Testis (tissue), 2 donors: ENCODE measurements at regions not wholly inside any gene's neighbourhood (a gene's known extent, or its start where the extent isn't known, plus 50 kb on each side); places are given as distances from the start of the nearest gene placed in this dataset.

ENCODE experiments used
- DNase-seq: peaks from one replicate; pipeline ENCODE4 v3.0.0-alpha.2; 2019
- H3K27ac ChIP-seq, 2 donors: fragments of 200-600 bp; sonication (generic); one replicate each; pipeline ENCODE4 v1.5.1; 2019
- H3K27me3 ChIP-seq: fragments of 200-600 bp; sonication (generic); one replicate; pipeline ENCODE4 v1.5.1; 2019
- H3K36me3 ChIP-seq: fragments of 200-600 bp; sonication (generic); one replicate; pipeline ENCODE4 v1.5.1; 2017; ENCODE audit warnings: low read depth; ENCODE audit errors: missing control alignments
- H3K4me1 ChIP-seq: fragments of 200-600 bp; sonication (generic); one replicate; pipeline ENCODE4 v1.5.1; 2019
- H3K4me3 ChIP-seq, 2 donors: fragments of 200-600 bp; sonication (generic); one replicate each; pipeline ENCODE4 v1.5.1; 2017 to 2019
- H3K9me3 ChIP-seq: fragments of 200-600 bp; sonication (generic); one replicate; pipeline ENCODE4 v1.5.1; 2017
- POLR2A ChIP-seq: fragments of 450-650 bp; IDR thresholded peaks from one replicate; pipeline ENCODE4 v1.6.1; 2017; ENCODE audit warnings: antibody characterized with exemption, mild to moderate bottlenecking, moderate library complexity
- WGBS, 2 donors: methylation state at CpG; one replicate each; pipeline ENCODE4 v1.1.5; 2018; 5-methylcytosine and 5-hydroxymethylcytosine counted together
- intact Hi-C: fragments of 100-400 bp; cut with DNase I; formaldehyde crosslinking; loops from one replicate; pipeline ENCODE4 v1.15.1; 2023; ENCODE audit warnings: low total_unique reads
- TF ChIP-seq, protein P1 (sequence below), 3 experiments: fragments of 450-650 bp in 2 of 3; fragments of 200-600 bp in 1 of 3; sonication (generic) in 1 of 3; IDR thresholded peaks; one replicate each; pipeline ENCODE4 v1.5.1; 2016 to 2019; ENCODE audit warnings: antibody characterized with exemption in 3 of 3, mild to moderate bottlenecking in 2 of 3, moderate library complexity in 1 of 3

DNA sequence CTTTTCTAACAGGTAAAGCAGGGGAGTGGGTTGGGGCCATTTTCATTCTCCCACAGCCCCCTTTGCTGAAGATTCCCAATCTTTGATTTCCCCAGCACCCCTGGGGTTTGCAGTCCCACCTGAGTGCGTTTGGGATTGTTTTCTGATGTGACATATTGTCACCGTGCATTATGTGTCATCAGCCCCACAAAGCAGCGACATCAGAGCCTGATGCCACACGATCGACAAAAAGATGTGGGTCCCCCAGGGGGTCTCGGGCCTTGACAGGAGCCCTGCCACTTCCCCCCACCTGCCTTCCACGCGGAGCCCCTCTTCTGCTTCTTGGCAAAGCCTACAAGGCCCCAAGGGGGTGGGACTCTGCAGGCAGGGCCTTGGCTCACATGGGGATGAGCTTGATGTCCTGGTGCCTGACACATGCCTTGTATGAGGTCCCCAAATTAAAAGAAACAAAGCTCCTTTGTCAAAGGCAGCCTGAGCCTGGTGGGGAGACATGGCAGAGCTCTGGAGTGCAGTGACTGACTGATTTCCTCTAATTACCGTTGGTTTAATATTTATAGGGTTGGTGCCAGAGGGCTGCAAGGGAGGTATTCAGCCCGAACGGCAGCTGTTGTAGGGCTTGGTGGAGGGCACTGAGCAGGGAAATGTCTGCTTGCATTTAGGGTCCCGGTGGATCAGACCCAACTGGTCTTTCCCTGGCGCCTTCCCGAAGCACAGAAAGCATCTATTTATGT lies 149.2 kb downstream of the MIAT start:
- DNase-seq: no peak
- 82 to 84% methylated on average over 14 of the region's 14 CpGs for WGBS, 2 donors
- intact Hi-C loops: no loop called here

DNA sequence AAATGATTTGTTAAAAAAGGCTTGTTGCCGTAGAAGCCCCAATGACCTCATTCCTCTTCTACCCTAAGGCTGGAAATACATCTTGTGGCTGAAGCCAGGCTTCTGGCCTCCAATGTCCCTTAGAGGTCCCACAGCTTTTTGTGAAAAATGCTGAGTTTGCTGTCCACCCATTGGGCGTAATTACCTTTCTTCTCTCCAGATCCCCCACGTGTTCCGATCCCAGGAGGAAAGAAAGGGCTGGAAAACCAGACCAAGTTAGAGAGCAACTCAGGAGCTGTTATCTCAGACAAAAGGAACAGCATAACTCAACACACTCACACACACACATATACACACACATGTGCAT lies 154.2 kb downstream of the MIAT start:
- Histone ChIP-seq H3K27ac (no peak overlapping the region), H3K36me3 (no peaks in the 10 kb centered on the region), H3K9me3 (no peaks in the 10 kb centered on the region), H3K4me3 (no peak overlapping the region), H3K27me3 (no peaks in the 10 kb centered on the region), H3K4me1 (peaks cover 14% of the 10 kb centered on the region)
- intact Hi-C loops: no loop called here
- 73 to 76% methylated on average over 4 of the region's 4 CpGs for WGBS, 2 donors
- TF ChIP-seq, protein P1, sequence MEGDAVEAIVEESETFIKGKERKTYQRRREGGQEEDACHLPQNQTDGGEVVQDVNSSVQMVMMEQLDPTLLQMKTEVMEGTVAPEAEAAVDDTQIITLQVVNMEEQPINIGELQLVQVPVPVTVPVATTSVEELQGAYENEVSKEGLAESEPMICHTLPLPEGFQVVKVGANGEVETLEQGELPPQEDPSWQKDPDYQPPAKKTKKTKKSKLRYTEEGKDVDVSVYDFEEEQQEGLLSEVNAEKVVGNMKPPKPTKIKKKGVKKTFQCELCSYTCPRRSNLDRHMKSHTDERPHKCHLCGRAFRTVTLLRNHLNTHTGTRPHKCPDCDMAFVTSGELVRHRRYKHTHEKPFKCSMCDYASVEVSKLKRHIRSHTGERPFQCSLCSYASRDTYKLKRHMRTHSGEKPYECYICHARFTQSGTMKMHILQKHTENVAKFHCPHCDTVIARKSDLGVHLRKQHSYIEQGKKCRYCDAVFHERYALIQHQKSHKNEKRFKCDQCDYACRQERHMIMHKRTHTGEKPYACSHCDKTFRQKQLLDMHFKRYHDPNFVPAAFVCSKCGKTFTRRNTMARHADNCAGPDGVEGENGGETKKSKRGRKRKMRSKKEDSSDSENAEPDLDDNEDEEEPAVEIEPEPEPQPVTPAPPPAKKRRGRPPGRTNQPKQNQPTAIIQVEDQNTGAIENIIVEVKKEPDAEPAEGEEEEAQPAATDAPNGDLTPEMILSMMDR (IDR thresholded peaks at IDR 0.05): no peak
- TF ChIP-seq POLR2A: no peak
- peak; percentile 36 for DNase-seq

More for the DNA sequence above, 149.2 kb downstream of the MIAT start:
- no peak overlapping the region for H3K27ac ChIP-seq
- no peak for TF ChIP-seq POLR2A
- TF ChIP-seq, protein P1 (IDR thresholded peaks at IDR 0.05): no peak
- no peaks in the 10 kb centered on the region for H3K9me3 ChIP-seq
- H3K4me1 ChIP-seq: peaks cover 14% of the 10 kb centered on the region
- H3K36me3 ChIP-seq: no peaks in the 10 kb centered on the region
- no peaks in the 10 kb centered on the region for H3K27me3 ChIP-seq
- no peak overlapping the region for H3K4me3 ChIP-seq

DNA sequence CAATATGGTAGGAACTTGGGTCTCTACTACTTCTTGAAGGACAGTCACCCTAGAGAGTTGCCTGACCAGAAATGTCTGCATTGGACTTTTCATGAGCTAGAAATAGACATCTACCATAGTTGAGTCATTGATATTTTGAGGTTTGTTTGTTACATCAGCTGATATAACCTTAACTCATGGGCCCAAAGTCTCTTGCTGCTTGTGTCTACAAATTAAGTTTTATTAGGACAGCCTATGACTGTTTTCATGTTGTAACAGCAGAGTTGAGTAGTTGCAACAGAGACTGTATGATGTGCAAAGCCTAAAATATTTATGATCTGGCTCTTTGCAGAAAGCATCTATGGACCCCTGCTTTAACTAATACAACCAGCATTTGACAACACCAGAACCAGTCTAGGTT lies 155.3 kb downstream of the MIAT start:
- TF ChIP-seq, protein P1 (IDR thresholded peaks at IDR 0.05): no peak
- TF ChIP-seq POLR2A: no peak
- H3K27me3 ChIP-seq: no peaks in the 10 kb centered on the region
- peaks cover 14% of the 10 kb centered on the region for H3K4me1 ChIP-seq
- no peaks in the 10 kb centered on the region for H3K9me3 ChIP-seq
- no peaks in the 10 kb centered on the region for H3K36me3 ChIP-seq
- intact Hi-C loops: no loop called here
- no peak for DNase-seq
- no peak overlapping the region for H3K27ac ChIP-seq
- no peak overlapping the region for H3K4me3 ChIP-seq

DNA sequence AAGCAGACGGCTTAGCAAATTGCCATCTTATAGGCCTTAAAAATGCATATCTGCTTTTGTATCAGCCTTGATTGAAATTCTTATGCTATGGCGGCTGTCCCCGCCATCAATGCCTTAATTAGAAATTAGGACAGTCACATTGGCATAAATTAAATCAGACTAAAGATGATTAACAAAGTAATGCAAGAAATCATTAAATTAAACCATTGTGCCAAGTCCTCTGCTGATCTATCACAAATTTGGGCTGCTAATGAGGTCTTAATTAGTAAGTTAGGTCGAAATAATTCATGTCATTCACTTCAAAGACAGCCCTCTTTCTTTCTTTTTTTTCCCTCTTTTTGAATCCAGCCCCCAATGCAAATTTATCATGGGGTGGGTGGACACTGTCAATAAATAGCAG lies 159.3 kb downstream of the MIAT start:
- Histone ChIP-seq H3K4me3 (no peak overlapping the region), H3K4me1 (no peaks in the 10 kb centered on the region), H3K27me3 (no peaks in the 10 kb centered on the region), H3K36me3 (no peaks in the 10 kb centered on the region), H3K27ac (no peak overlapping the region), H3K9me3 (no peaks in the 10 kb centered on the region)
- intact Hi-C loops: no loop called here
- no peak for TF ChIP-seq POLR2A
- TF ChIP-seq, protein P1 (IDR thresholded peaks at IDR 0.05): no peak
- WGBS, 2 donors: 88% methylated on average over 4 of the region's 4 CpGs
- no peak for DNase-seq

DNA sequence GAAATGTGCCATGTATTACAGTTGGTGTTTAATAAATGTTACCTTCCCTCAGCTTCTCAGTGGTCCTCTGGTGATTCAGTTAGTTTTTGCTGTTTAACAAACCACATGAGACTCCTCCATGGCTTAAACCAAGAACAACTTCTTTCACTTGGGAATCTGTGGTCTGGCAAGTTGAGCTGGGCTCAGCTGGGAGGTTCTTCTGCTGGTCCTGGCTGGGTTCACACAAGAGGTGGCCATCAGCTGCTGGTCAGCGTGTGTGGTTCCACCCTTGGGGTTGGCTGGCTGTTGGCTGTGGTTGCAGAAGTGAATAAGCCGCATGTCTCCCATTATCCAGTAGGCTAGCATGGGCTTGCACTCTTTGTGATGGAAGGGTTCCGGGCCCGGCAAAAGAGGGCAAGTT lies 160.5 kb downstream of the MIAT start:
- Histone ChIP-seq H3K27ac (no peak overlapping the region), H3K9me3 (no peaks in the 10 kb centered on the region), H3K4me3 (no peak overlapping the region), H3K4me1 (no peaks in the 10 kb centered on the region), H3K36me3 (no peaks in the 10 kb centered on the region), H3K27me3 (no peaks in the 10 kb centered on the region)
- 54 to 73% methylated on average over 4 of the region's 4 CpGs for WGBS, 2 donors
- TF ChIP-seq POLR2A: no peak
- TF ChIP-seq, protein P1 (IDR thresholded peaks at IDR 0.05): no peak
- no peak for DNase-seq
- intact Hi-C loops: no loop called here
